ENCODE measurements at regions not wholly inside any gene's neighbourhood (a gene's known extent, or its start where the extent isn't known, plus 50 kb on each side); places are given as distances from the start of the nearest gene placed in this dataset.
"Not testable (repeated sequence)": the region's sequence is repeated elsewhere in the genome, so short reads cannot be mapped to it uniquely, and the experiment has no call there.

GRCh38 chr13:72657379-72657778 lies 70.0 kb downstream of the MZT1 start:
- DNase-seq (ENCODE audit: low read depth in 1 of 2, low spot score in 1 of 2): no peak

- DNase-seq (ENCODE audit: low read depth in 1 of 2, low spot score in 1 of 2): no peak
Measured at GRCh38 chr13:72656357-72656756, 71.1 kb downstream of the MZT1 start.

- DNase-seq (ENCODE audit: low read depth in 1 of 2, low spot score in 1 of 2): no peak
Measured at GRCh38 chr13:72653506-72653905, 73.9 kb downstream of the MZT1 start.

GRCh38 chr13:72652681-72653080 lies 74.7 kb downstream of the MZT1 start:
- DNase-seq (ENCODE audit: low read depth in 1 of 2, low spot score in 1 of 2): no peak

GRCh38 chr13:72651144-72651543 lies 76.3 kb downstream of the MZT1 start:
- no peak for DNase-seq (ENCODE audit: low read depth in 1 of 2, low spot score in 1 of 2)

- DNase-seq (ENCODE audit: low read depth in 1 of 2, low spot score in 1 of 2): no peak
Measured at GRCh38 chr13:72650051-72650700, 77.3 kb downstream of the MZT1 start.

GRCh38 chr13:72648513-72649065 lies 78.8 kb downstream of the MZT1 start:
- no peak for DNase-seq (ENCODE audit: low read depth in 1 of 2, low spot score in 1 of 2)

- no peak for DNase-seq (ENCODE audit: low read depth in 1 of 2, low spot score in 1 of 2)
Measured at GRCh38 chr13:72647422-72647821, 80.0 kb downstream of the MZT1 start.

- DNase-seq (ENCODE audit: low read depth in 1 of 2, low spot score in 1 of 2): no peak
Measured at GRCh38 chr13:72645521-72645920, 81.9 kb downstream of the MZT1 start.

GRCh38 chr13:72643311-72643989 lies 84.0 kb downstream of the MZT1 start:
- DNase-seq (ENCODE audit: low read depth in 1 of 2, low spot score in 1 of 2): peak in 1 of 2 donors; percentile 36

GRCh38 chr13:72639377-72639776 lies 88.1 kb downstream of the MZT1 start:
- DNase-seq (ENCODE audit: low read depth in 1 of 2, low spot score in 1 of 2): no peak

GRCh38 chr13:72638059-72638815 lies 89.2 kb downstream of the MZT1 start:
- no peak for DNase-seq (ENCODE audit: low read depth in 1 of 2, low spot score in 1 of 2)

- DNase-seq (ENCODE audit: low read depth in 1 of 2, low spot score in 1 of 2): no peak
Measured at GRCh38 chr13:72637561-72637960, 89.9 kb downstream of the MZT1 start.

GRCh38 chr13:72634859-72635258 lies 92.6 kb downstream of the MZT1 start:
- DNase-seq (ENCODE audit: low read depth in 1 of 2, low spot score in 1 of 2): no peak

- no peak for DNase-seq (ENCODE audit: low read depth in 1 of 2, low spot score in 1 of 2)
Measured at GRCh38 chr13:72622546-72622945, 104.9 kb downstream of the MZT1 start.

- DNase-seq (ENCODE audit: low read depth in 1 of 2, low spot score in 1 of 2): no peak
Measured at GRCh38 chr13:72620874-72621273, 106.6 kb downstream of the MZT1 start.

- no peak for DNase-seq (ENCODE audit: low read depth in 1 of 2, low spot score in 1 of 2)
Measured at GRCh38 chr13:72617951-72618350, 109.5 kb downstream of the MZT1 start.

- no peak for DNase-seq (ENCODE audit: low read depth in 1 of 2, low spot score in 1 of 2)
Measured at GRCh38 chr13:72617186-72617585, 110.2 kb downstream of the MZT1 start.

- DNase-seq (ENCODE audit: low read depth in 1 of 2, low spot score in 1 of 2): not testable (repeated sequence)
Measured at GRCh38 chr13:72610251-72610891, 117.1 kb downstream of the MZT1 start.

GRCh38 chr13:72599178-72599743 lies 128.2 kb downstream of the MZT1 start:
- no peak for DNase-seq (ENCODE audit: low read depth in 1 of 2, low spot score in 1 of 2)

GRCh38 chr13:72590091-72590740 lies 137.2 kb downstream of the MZT1 start:
- no peak for DNase-seq (ENCODE audit: low read depth in 1 of 2, low spot score in 1 of 2)

Measured in activated CD4-positive, alpha-beta T cell treated with anti-CD3 and anti-CD28 coated beads, Interleukin-2, amount 50 U/mL, for 24 hours (primary cell).